Breast epithelium (tissue), 4 donors: ENCODE measurements at regions not wholly inside any gene's neighbourhood (a gene's known extent, or its start where the extent isn't known, plus 50 kb on each side); places are given as distances from the start of the nearest gene placed in this dataset.

Experiments
- DNase-seq, 2 donors: peaks; one replicate each; pipeline ENCODE4 v3.0.0-alpha.2; 2019; ENCODE audit warnings: low spot score in 2 of 2
- H3K27ac ChIP-seq, 2 donors: fragments of 200-600 bp; sonication (generic) in 1 of 2; one replicate each; pipeline ENCODE4 v1.5.1; 2016 to 2019; ENCODE audit warnings: mild to moderate bottlenecking in 1 of 2
- H3K27me3 ChIP-seq, 2 donors: fragments of 200-600 bp; sonication (generic) in 1 of 2; one replicate each; pipeline versions ENCODE4 v1.5.1 to v1.6.0; 2017 to 2019; ENCODE audit warnings: control low read depth in 1 of 2, mild to moderate bottlenecking in 1 of 2
- H3K36me3 ChIP-seq: fragments of 200-600 bp; one replicate; pipeline ENCODE4 v1.5.1; 2019
- H3K4me1 ChIP-seq, 2 donors: fragments of 200-600 bp; sonication (generic); one replicate each; pipeline ENCODE4 v1.5.1; 2016 to 2019; ENCODE audit warnings: control low read depth in 1 of 2
- H3K4me3 ChIP-seq, 3 donors: fragments of 200-600 bp; sonication (generic); 1 replicate in 2 of 3; 2 replicates in 1 of 3; pipeline ENCODE4 v1.5.1; 2016 to 2019; ENCODE audit warnings: mild to moderate bottlenecking in 3 of 3, moderate library complexity in 2 of 3
- H3K9me3 ChIP-seq, 2 donors: fragments of 200-600 bp; sonication (generic) in 1 of 2; one replicate each; pipeline ENCODE4 v1.5.1; 2016 to 2019; ENCODE audit warnings: control low read depth in 1 of 2
- POLR2A ChIP-seq: fragments of 450-650 bp; IDR thresholded peaks from one replicate; pipeline ENCODE4 v1.6.1; 2016; ENCODE audit warnings: antibody characterized with exemption, mild to moderate bottlenecking, moderate library complexity
- POLR2AphosphoS5 ChIP-seq, 3 donors: sonication (generic); formaldehyde crosslinking; IDR thresholded peaks; one replicate each; pipeline ENCODE4 v1.6.1; 2017; ENCODE audit warnings: antibody characterized with exemption in 3 of 3
- intact Hi-C: fragments of 100-400 bp; cut with DNase I; formaldehyde crosslinking; loops from one replicate; pipeline ENCODE4 v1.15.1; 2023; ENCODE audit warnings: low total_unique reads
- TF ChIP-seq, protein P1 (sequence below), 3 donors: fragments of 450-650 bp; IDR thresholded peaks; one replicate each; pipeline ENCODE4 v1.5.1; 2016 to 2017; ENCODE audit warnings: antibody characterized with exemption in 3 of 3, mild to moderate bottlenecking in 3 of 3, moderate library complexity in 3 of 3

DNA sequence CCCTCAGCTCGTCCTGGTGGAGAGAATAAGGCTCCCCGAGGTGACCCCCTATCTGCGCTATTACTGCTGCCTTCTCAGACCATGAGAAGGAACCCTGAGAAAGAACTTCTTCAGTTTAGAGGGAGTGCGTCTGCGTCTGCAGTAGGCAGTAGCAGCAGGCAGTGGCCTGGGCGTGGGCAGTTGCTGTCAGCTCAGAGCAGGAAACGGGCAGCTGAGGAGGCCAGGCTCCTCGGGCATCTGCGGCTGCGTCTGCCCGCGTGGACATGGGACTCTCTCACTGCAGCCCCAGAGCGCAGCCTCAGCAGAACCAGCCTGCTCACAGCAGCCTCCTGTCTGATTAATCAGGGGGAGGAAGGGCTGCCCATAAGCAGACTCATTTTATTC lies 49.8 kb upstream of the FCN1 start:
- H3K27me3 ChIP-seq = peaks cover 0 to 30% of the 10 kb centered on the region in 2 donors
- no peak overlapping the region for H3K27ac ChIP-seq
- H3K4me3 ChIP-seq = no peak overlapping the region
- no peaks in the 10 kb centered on the region for H3K4me1 ChIP-seq
- peak in 1 of 2 donors; percentile 10 for DNase-seq
- no peaks in the 10 kb centered on the region for H3K36me3 ChIP-seq
- TF ChIP-seq, protein P1, sequence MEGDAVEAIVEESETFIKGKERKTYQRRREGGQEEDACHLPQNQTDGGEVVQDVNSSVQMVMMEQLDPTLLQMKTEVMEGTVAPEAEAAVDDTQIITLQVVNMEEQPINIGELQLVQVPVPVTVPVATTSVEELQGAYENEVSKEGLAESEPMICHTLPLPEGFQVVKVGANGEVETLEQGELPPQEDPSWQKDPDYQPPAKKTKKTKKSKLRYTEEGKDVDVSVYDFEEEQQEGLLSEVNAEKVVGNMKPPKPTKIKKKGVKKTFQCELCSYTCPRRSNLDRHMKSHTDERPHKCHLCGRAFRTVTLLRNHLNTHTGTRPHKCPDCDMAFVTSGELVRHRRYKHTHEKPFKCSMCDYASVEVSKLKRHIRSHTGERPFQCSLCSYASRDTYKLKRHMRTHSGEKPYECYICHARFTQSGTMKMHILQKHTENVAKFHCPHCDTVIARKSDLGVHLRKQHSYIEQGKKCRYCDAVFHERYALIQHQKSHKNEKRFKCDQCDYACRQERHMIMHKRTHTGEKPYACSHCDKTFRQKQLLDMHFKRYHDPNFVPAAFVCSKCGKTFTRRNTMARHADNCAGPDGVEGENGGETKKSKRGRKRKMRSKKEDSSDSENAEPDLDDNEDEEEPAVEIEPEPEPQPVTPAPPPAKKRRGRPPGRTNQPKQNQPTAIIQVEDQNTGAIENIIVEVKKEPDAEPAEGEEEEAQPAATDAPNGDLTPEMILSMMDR (IDR thresholded peaks at IDR 0.05) = no peak
- TF ChIP-seq POLR2A (no peak), POLR2AphosphoS5 (IDR thresholded peaks at IDR 0.05) (no peak)
- intact Hi-C loops = no loop called here
- H3K9me3 ChIP-seq = no peaks in the 10 kb centered on the region

DNA sequence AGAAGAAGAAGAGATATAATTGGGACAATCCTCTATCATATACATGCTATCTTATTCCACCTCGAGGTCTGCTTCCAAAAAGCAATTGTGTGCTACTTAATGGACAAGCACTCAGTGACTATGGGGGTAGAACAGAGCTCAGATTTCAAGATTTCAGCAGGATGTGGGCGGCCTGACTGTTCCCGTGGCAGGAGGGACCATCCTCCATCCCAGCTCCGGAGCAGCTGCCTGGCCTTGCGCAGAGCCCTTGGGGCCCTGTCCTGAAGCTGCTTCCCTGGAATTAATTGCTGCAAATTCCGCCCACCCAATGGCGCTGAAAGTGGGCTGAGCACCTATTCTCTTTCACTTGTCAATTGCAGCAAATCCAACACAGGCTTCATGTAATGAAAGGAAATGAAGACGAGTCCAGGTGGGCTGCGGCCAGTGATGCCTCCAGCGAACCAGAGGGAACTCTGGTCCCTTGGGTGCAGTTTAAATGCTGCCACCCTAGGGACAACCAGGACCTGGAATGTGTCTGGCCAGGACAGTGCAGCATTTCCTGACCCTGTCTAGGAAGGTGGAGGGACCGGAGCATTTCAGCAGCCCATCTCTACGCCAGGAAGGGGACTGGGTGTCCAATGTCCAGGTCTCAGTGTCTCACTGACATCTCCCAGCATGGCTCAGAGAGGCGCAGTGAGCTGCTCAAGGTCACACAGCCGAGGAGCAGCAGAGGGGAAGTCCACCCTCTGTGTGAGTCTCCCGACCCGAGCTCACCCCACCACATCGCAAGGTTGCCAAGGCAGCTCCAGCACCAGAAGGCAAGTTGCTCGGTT lies 50.5 kb upstream of the FCN1 start:
- peak overlapping the region in 1 of 3 donors; percentile 15 for H3K4me3 ChIP-seq
- H3K27ac ChIP-seq = no peak overlapping the region
- no peaks in the 10 kb centered on the region for H3K9me3 ChIP-seq
- TF ChIP-seq, protein P1 (IDR thresholded peaks at IDR 0.05) = no peak
- no peak for TF ChIP-seq POLR2AphosphoS5 (IDR thresholded peaks at IDR 0.05)
- no peak for TF ChIP-seq POLR2A
- intact Hi-C loops = no loop called here
- H3K27me3 ChIP-seq = peaks cover 0 to 30% of the 10 kb centered on the region in 2 donors
- peak in 1 of 2 donors; percentile 38 for DNase-seq
- H3K4me1 ChIP-seq = no peaks in the 10 kb centered on the region
- H3K36me3 ChIP-seq = no peaks in the 10 kb centered on the region

DNA sequence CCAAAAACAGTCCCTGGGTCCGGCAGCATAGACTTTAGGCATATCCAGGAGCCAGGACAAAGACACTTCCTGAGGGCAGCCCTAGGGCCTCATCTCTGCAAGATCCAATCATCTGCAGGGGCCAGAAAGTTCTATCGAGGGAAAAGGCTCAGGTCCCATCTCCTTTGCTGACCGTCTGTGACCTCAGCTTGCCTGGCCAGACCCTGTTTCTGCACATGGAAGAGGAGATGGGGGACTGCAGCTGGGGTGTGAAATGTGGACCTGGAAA lies 51.0 kb upstream of the FCN1 start:
- H3K9me3 ChIP-seq = no peaks in the 10 kb centered on the region
- intact Hi-C loops = no loop called here
- TF ChIP-seq POLR2A (no peak), POLR2AphosphoS5 (IDR thresholded peaks at IDR 0.05) (no peak)
- TF ChIP-seq, protein P1 (IDR thresholded peaks at IDR 0.05) = no peak
- no peaks in the 10 kb centered on the region for H3K36me3 ChIP-seq
- H3K4me3 ChIP-seq = no peak overlapping the region
- no peaks in the 10 kb centered on the region for H3K4me1 ChIP-seq
- H3K27me3 ChIP-seq = peaks cover 0 to 30% of the 10 kb centered on the region in 2 donors
- peak in 1 of 2 donors; percentile 19 for DNase-seq
- H3K27ac ChIP-seq = no peak overlapping the region

DNA sequence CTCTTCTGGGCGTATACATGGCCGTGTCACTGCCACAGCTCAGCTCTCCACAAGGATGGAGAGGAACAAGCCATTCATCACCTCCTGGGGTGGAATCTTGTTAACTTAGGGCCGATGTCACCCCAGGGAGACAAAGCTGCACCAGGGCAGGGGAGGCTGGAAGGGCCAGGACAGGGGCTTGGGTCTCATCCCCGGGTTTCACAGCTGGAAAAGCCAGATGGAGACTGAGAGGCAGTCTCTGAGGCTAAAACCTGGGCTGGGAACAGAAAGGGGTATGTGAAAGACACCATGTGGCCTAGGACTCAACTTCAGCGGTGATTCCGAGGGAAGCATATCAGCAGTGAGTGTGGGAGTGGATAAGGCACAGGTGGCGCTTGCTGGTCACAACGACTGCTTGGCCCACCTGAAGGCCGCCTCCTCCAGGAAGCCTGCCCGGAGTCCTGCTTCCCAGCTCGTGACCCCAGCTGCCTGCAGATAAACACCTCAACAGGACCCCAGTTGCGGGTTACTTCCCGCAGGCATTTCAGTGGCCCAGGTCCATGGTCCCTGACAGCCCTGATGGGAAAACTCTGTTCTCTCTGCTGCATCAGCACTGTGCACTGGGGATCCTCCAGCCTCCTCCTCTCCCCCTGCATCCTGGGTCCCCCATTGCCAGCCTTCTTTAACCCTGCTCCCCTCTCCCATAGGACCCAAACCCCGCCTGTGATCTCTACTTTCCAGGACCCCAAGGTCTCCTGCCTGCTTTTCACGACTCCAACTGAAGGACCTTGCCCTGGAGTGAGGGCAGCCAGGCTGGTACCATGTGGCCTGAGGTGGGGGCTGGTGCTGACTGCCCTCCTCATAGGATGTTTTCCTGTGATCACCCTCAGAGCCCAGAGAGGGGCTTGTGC lies 51.7 kb upstream of the FCN1 start:
- H3K36me3 ChIP-seq = no peaks in the 10 kb centered on the region
- no peaks in the 10 kb centered on the region for H3K9me3 ChIP-seq
- no peak overlapping the region for H3K4me3 ChIP-seq
- no peaks in the 10 kb centered on the region for H3K4me1 ChIP-seq
- TF ChIP-seq, protein P1 (IDR thresholded peaks at IDR 0.05) = no peak
- TF ChIP-seq POLR2A (no peak), POLR2AphosphoS5 (IDR thresholded peaks at IDR 0.05) (no peak)
- intact Hi-C loops = no loop called here
- no peak overlapping the region for H3K27ac ChIP-seq
- peak in 1 of 2 donors; percentile 34 for DNase-seq
- H3K27me3 ChIP-seq = peaks cover 0 to 30% of the 10 kb centered on the region in 2 donors

DNA sequence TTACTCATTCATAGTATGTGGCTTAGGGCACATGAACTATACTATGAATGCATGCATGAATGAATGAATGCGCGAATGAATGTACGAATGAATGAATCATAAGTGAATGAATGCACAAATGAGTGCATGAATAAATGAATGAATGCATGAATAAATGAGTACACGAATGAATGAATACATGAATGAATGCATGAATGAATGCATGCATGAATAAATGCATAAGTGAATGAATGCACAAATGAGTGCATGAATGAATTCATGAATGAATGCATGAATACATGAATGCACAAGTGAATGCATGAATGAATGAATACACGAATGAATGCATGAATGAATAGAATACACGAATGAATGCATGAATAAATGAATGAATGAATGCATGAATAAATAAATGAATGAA lies 52.5 kb upstream of the FCN1 start:
- H3K27me3 ChIP-seq = peaks cover 0 to 30% of the 10 kb centered on the region in 2 donors
- H3K4me1 ChIP-seq = no peaks in the 10 kb centered on the region
- no peak overlapping the region for H3K4me3 ChIP-seq
- intact Hi-C loops = no loop called here
- DNase-seq = no peak
- no peak for TF ChIP-seq POLR2A
- TF ChIP-seq POLR2AphosphoS5 (IDR thresholded peaks at IDR 0.05) = no peak
- TF ChIP-seq, protein P1 (IDR thresholded peaks at IDR 0.05) = no peak
- no peaks in the 10 kb centered on the region for H3K9me3 ChIP-seq
- no peaks in the 10 kb centered on the region for H3K36me3 ChIP-seq
- no peak overlapping the region for H3K27ac ChIP-seq
